Nephron (organoid): ENCODE measurements at regions not wholly inside any gene's neighbourhood (a gene's known extent, or its start where the extent isn't known, plus 50 kb on each side); places are given as distances from the start of the nearest gene placed in this dataset.

Source experiments
- H3K27ac Mint-ChIP-seq, 3 experiments: 2 replicates each; pipeline ENCODE4 v1.8.0; 2020; ENCODE audit warnings: mixed read lengths in 3 of 3, mild to moderate bottlenecking in 2 of 3, moderate library complexity in 1 of 3
- H3K27me3 Mint-ChIP-seq: 2 replicates; pipeline ENCODE4 v1.8.0; 2021; ENCODE audit warnings: low read depth, mild to moderate bottlenecking, moderate library complexity, mixed read lengths
- H3K36me3 Mint-ChIP-seq: 2 replicates; pipeline ENCODE4 v1.8.0; 2020; ENCODE audit warnings: low read depth, mixed read lengths
- H3K4me1 Mint-ChIP-seq: 2 replicates; pipeline ENCODE4 v1.8.0; 2020; ENCODE audit warnings: mixed read lengths
- H3K4me3 Mint-ChIP-seq, 3 experiments: 2 replicates each; pipeline ENCODE4 v1.8.0; 2020; ENCODE audit warnings: mild to moderate bottlenecking in 3 of 3, mixed read lengths in 3 of 3, moderate library complexity in 2 of 3
- H3K9me3 Mint-ChIP-seq: 2 replicates; pipeline ENCODE4 v1.8.0; 2020; ENCODE audit warnings: mixed read lengths
- TF ChIP-seq, protein P1 (sequence below), 3 experiments: fragments of 200-600 bp; sonication (generic); IDR thresholded peaks; one replicate each; pipeline ENCODE4 v1.5.0; 2021; ENCODE audit warnings: antibody characterized with exemption in 3 of 3; ENCODE audit not compliant: unreplicated experiment in 3 of 3

DNA sequence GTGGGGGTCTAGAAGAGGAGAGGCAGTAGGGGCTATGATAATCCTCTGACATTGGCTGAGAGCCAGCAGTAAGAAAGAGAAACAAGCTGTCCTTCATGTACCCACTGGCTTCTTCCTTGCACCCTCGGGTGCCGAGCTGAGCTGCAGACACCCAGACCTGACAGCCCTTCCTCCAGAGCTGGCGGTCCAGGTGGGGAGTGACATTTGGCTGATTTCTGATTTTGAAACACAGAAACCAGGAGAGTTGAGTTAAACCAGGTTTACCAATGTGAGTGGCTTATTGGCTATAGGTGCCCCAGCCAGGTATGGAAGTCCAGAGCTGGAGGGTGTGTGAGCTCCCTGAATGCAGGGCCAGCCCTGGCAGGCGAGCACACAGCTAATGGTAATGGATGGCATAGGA, 59.2 kb downstream of the GADD45G start:
- TF ChIP-seq, protein P1, sequence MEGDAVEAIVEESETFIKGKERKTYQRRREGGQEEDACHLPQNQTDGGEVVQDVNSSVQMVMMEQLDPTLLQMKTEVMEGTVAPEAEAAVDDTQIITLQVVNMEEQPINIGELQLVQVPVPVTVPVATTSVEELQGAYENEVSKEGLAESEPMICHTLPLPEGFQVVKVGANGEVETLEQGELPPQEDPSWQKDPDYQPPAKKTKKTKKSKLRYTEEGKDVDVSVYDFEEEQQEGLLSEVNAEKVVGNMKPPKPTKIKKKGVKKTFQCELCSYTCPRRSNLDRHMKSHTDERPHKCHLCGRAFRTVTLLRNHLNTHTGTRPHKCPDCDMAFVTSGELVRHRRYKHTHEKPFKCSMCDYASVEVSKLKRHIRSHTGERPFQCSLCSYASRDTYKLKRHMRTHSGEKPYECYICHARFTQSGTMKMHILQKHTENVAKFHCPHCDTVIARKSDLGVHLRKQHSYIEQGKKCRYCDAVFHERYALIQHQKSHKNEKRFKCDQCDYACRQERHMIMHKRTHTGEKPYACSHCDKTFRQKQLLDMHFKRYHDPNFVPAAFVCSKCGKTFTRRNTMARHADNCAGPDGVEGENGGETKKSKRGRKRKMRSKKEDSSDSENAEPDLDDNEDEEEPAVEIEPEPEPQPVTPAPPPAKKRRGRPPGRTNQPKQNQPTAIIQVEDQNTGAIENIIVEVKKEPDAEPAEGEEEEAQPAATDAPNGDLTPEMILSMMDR (IDR thresholded peaks at IDR 0.05; ENCODE audit: unreplicated experiment in 3 of 3), result no peak
- Mint-ChIP-seq H3K4me1 (peaks cover 52% of the 10 kb centered on the region), H3K4me3 (no peak overlapping the region), H3K36me3 (no peaks in the 10 kb centered on the region), H3K27me3 (peaks cover 5% of the 10 kb centered on the region), H3K9me3 (peaks cover 2% of the 10 kb centered on the region), H3K27ac (peak overlapping the region in 1 of 3 experiments; percentile 20)

DNA sequence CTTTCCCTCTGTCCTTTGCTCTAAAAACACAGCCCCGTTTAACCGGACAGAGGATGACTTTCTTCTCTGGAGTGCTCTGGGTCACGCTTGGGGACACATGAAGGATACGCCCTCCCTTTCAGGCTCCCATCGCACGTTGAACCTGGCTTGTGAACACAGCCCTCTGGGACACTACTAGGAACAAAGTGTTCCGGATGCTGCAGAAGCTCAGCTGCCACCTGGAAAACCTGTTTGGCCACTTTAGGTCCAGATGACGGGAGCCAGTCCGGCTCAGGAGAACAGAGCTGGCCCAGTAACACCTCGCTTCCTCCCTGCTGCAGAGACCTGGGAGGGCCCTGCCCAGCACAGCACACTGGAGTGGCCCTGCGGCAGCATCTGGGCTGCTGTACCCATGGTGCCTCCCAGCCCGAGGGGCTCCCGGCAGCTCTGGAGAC, 60.1 kb downstream of the GADD45G start:
- Mint-ChIP-seq H3K4me1 (peaks cover 47% of the 10 kb centered on the region), H3K4me3 (no peak overlapping the region), H3K27ac (peak overlapping the region in 2 of 3 experiments; percentile 75 to 80), H3K36me3 (no peaks in the 10 kb centered on the region), H3K27me3 (peaks cover 5% of the 10 kb centered on the region), H3K9me3 (peaks cover 2% of the 10 kb centered on the region)
- TF ChIP-seq, protein P1 (IDR thresholded peaks at IDR 0.05; ENCODE audit: unreplicated experiment in 3 of 3), result no peak

DNA sequence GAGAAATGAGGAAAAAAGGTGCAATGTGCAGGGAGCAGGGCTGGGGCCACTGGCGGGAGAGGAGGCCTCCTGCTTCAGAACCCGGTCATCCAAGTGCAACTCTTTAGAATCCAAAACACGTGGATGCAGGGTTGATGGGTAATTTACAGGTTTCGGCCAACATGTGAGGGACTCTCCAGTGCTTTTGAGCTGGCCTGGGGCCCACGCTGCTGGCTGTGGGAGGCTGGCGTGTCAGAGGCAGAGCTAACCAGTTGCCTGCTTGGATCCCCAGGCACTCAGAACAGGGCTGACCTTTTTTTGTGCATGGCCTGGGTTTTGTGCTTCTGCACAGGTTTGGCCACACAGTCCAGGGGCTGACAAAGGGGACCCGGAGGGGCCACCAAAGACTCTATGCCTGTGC, 61.6 kb downstream of the GADD45G start:
- Mint-ChIP-seq H3K27me3 (peaks cover 5% of the 10 kb centered on the region), H3K4me3 (no peak overlapping the region), H3K4me1 (peaks cover 47% of the 10 kb centered on the region), H3K36me3 (no peaks in the 10 kb centered on the region), H3K9me3 (peaks cover 4% of the 10 kb centered on the region), H3K27ac (no peak overlapping the region)
- TF ChIP-seq, protein P1 (IDR thresholded peaks at IDR 0.05; ENCODE audit: unreplicated experiment in 3 of 3), result no peak

DNA sequence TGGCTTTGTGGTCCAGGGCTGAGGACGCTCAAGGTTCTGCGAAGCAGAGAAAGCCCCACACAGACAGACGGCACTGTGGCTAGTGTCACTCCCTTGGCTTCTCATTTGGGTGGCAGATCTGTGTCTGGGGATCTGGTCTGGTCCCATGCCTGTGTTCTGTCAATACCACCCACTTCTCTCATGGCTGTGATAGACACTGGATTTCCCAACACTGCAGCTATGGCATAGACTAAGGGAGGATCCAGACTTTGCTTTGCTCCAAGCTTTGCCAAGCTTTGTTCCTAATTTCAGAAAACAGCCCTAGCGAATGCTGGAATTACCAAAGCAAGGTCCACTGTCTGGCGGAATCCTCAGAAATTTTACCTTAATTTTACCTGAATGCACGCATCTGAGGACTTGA, 62.1 kb downstream of the GADD45G start:
- Mint-ChIP-seq H3K27me3 (peaks cover 5% of the 10 kb centered on the region), H3K27ac (no peak overlapping the region), H3K36me3 (no peaks in the 10 kb centered on the region)

DNA sequence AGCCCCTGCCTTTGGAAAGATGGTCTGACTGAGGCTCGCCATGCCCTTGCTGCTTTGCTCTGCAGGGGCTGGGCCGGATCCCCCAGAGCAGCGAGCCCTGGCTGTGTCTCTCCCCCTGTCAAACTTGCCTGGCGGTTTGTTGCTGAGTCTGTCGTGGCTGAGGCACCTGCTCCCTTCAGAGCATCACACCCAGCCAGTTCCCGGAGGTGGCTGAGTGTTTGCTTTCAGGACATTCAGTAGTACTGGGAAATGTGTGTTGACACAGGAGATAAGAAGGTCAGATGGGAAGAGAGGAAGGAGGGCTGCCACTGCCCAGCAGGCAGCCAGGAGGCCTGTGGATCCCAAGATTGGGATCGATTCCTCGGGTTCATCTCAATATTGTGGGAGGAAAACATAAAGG, 62.9 kb downstream of the GADD45G start:
- no peak overlapping the region for H3K4me3 Mint-ChIP-seq
- H3K27me3 Mint-ChIP-seq, result peaks cover 5% of the 10 kb centered on the region
- H3K36me3 Mint-ChIP-seq, result no peaks in the 10 kb centered on the region
- H3K9me3 Mint-ChIP-seq, result peaks cover 5% of the 10 kb centered on the region
- no peak overlapping the region for H3K27ac Mint-ChIP-seq
- H3K4me1 Mint-ChIP-seq, result peaks cover 38% of the 10 kb centered on the region
- TF ChIP-seq, protein P1 (IDR thresholded peaks at IDR 0.05; ENCODE audit: unreplicated experiment in 3 of 3), result no peak

More for the DNA sequence above, 62.1 kb downstream of the GADD45G start:
- Mint-ChIP-seq H3K4me1 (peaks cover 43% of the 10 kb centered on the region), H3K9me3 (peaks cover 5% of the 10 kb centered on the region), H3K4me3 (no peak overlapping the region)
- TF ChIP-seq, protein P1 (IDR thresholded peaks at IDR 0.05; ENCODE audit: unreplicated experiment in 3 of 3), result no peak

DNA sequence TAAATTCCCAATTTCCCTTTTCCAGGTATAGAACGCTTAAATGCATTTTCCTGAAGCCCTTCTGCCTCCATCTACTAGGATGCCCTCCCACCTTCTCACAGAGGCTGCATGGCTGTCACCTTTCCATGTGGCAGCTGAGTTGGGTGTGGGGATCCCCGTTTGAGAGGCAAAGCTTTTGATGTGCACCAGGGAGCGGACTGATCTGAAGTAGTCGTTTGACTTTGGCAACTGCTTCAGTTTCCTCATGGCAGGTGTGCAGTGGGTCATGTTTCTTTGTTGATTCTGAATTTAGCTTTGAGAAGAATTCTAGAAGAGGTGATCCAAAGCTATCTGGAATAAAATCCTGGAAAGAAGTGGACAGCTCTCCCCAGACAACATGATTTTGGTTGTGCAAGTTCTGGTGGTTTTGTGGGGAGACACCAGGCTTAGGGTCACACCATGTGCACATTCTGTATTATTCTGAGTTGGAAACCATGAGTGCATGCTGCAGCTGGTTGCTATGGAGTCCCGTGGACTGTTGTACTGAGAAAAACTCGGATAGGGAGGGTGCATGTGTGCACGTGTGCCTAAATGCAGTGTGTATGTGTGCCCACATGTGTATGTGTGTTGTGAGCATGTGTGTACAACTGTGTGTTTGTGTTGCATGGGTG, 63.5 kb downstream of the GADD45G start:
- H3K4me1 Mint-ChIP-seq, result peaks cover 38% of the 10 kb centered on the region

More for the DNA sequence above, 63.5 kb downstream of the GADD45G start:
- peaks cover 5% of the 10 kb centered on the region for H3K9me3 Mint-ChIP-seq
- no peaks in the 10 kb centered on the region for H3K36me3 Mint-ChIP-seq
- peaks cover 5% of the 10 kb centered on the region for H3K27me3 Mint-ChIP-seq
- TF ChIP-seq, protein P1 (IDR thresholded peaks at IDR 0.05; ENCODE audit: unreplicated experiment in 3 of 3), result no peak
- no peak overlapping the region for H3K4me3 Mint-ChIP-seq
- H3K27ac Mint-ChIP-seq, result peak overlapping the region in 2 of 3 experiments; percentile 27 to 42
